ENCODE measurements at regions not wholly inside any gene's neighbourhood (a gene's known extent, or its start where the extent isn't known, plus 50 kb on each side); places are given as distances from the start of the nearest gene placed in this dataset.

DNA sequence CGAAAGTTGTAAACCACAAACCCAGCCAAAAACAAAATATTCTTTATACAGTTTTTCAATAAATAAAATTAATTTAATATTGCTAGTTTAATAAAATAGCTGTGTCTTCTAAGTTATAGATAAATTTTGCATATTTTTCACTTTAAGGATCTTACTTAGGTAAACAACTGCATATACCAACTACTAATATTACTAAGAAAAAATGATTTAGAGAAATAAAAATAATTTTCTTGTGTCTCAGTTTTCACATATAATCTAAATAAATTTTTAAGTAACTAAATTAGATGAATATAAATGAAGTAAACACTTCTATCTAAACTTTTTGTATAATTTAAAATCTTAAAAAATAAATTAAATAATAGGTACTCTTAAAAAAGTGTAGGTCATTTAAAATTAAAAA is 67.1 kb upstream of the TOP3B start:
- TF ChIP-seq, protein P1, sequence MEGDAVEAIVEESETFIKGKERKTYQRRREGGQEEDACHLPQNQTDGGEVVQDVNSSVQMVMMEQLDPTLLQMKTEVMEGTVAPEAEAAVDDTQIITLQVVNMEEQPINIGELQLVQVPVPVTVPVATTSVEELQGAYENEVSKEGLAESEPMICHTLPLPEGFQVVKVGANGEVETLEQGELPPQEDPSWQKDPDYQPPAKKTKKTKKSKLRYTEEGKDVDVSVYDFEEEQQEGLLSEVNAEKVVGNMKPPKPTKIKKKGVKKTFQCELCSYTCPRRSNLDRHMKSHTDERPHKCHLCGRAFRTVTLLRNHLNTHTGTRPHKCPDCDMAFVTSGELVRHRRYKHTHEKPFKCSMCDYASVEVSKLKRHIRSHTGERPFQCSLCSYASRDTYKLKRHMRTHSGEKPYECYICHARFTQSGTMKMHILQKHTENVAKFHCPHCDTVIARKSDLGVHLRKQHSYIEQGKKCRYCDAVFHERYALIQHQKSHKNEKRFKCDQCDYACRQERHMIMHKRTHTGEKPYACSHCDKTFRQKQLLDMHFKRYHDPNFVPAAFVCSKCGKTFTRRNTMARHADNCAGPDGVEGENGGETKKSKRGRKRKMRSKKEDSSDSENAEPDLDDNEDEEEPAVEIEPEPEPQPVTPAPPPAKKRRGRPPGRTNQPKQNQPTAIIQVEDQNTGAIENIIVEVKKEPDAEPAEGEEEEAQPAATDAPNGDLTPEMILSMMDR (IDR thresholded peaks at IDR 0.05; ENCODE audit: control extremely low read depth in 1 of 3, insufficient read depth in 1 of 3, low read depth in 1 of 3, low read length in 3 of 3), result no peak
- TF ChIP-seq, protein P2, sequence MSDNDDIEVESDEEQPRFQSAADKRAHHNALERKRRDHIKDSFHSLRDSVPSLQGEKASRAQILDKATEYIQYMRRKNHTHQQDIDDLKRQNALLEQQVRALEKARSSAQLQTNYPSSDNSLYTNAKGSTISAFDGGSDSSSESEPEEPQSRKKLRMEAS (IDR thresholded peaks at IDR 0.05), result no peak
- no peak for TF ChIP-seq POLR2AphosphoS5 (IDR thresholded peaks at IDR 0.05; ENCODE audit: low read depth, low read length)
- TF ChIP-seq TBP (IDR thresholded peaks at IDR 0.05; ENCODE audit: low read depth, low read length), result no peak
- TF ChIP-seq POLR2A (IDR thresholded peaks at IDR 0.05; ENCODE audit: control extremely low read depth in 1 of 2, low read depth in 2 of 2, low read length in 2 of 2), result no peak
- TF ChIP-seq NRF1 (IDR thresholded peaks at IDR 0.05; ENCODE audit: low read depth, low read length), result no peak
- TF ChIP-seq SIX5 (IDR thresholded peaks at IDR 0.05; ENCODE audit: low read depth, low read length), result no peak
- TF ChIP-seq SRF (IDR thresholded peaks at IDR 0.05; ENCODE audit: low read depth, low read length), result no peak
- TF ChIP-seq CBX8 (IDR thresholded peaks at IDR 0.05; ENCODE audit: borderline replicate concordance, low read depth, low read length), result no peak
- TF ChIP-seq POU5F1 (IDR thresholded peaks at IDR 0.05; ENCODE audit: low read depth, low read length), result no peak
- TF ChIP-seq, protein P3, sequence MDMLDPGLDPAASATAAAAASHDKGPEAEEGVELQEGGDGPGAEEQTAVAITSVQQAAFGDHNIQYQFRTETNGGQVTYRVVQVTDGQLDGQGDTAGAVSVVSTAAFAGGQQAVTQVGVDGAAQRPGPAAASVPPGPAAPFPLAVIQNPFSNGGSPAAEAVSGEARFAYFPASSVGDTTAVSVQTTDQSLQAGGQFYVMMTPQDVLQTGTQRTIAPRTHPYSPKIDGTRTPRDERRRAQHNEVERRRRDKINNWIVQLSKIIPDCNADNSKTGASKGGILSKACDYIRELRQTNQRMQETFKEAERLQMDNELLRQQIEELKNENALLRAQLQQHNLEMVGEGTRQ (IDR thresholded peaks at IDR 0.05; ENCODE audit: low read length), result no peak
- no peak for TF ChIP-seq SP1 (IDR thresholded peaks at IDR 0.05; ENCODE audit: low read depth, low read length)
- no peak for TF ChIP-seq ZNF274 (IDR thresholded peaks at IDR 0.05; ENCODE audit: borderline replicate concordance, extremely low read depth, low read length)
